GM21619 (cell line): ENCODE measurements at regions not wholly inside any gene's neighbourhood (a gene's known extent, or its start where the extent isn't known, plus 50 kb on each side); places are given as distances from the start of the nearest gene placed in this dataset.

ENCODE experiments used
- ATAC-seq: cut with Tn5 transposase; IDR thresholded peaks from one replicate; pipeline ENCODE4 v1.9.1; 2021; ENCODE audit not compliant: unreplicated experiment

- no peak for ATAC-seq
Observed at GRCh38 chr13:81757348-81757970, 1416.5 kb upstream of the SPRY2 start.

DNA sequence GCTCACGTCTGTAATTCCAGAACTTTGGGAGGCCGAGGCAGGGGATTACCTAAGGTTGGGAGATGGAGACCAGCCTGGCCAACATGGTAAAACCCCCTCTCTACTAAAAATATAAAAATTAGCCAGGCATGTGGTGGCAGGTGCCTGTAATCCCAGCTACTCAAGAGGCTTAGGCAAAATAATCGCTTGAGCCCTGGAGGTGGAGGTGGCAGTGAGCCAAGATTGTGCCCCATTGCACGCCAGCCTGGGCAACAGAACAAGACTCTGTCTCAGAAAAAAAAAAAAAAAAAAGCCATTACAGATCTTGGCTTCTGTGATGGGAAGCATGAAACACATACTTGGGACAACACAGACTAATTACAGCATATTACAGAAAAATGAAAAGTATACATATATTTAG is 1404.5 kb upstream of the SPRY2 start:
- ATAC-seq, result no peak

GRCh38 chr13:81738364-81738763 is 1397.4 kb upstream of the SPRY2 start:
- no peak for ATAC-seq

DNA sequence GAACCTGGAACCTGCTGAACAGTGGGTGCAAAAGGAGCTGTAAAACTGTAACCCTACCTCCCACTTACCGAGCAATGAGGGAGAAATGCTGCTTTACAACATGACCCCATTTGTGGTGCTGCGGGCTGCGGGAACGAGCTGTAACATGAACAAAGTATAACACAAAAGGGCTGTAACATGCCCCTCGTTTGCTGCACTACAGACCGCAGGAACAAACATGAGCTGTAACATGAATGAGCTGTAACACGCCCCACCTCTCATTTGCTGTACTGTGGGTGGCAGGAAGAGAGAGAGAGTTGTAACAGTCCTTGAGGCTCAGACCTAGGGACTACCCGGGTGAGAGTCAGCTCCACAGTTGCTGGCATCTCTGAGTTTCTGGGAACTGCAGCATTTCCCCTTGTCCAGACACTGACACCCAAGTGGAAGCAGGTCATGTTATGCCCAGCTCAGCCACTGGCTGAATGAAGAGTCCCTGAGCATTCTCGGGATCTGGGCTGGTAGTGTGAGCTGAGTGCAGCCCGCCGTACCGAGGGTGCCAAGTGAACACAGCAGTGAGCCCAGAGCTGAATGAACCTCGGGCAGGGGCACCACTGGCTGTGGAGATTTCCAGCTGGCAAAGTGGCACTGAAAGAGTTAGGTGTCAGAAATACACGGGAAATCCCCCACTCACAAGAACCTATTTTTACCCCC is 1385.3 kb upstream of the SPRY2 start:
- ATAC-seq, result no peak

GRCh38 chr13:81722456-81722855 is 1381.5 kb upstream of the SPRY2 start:
- no peak for ATAC-seq

- ATAC-seq, result no peak
Observed at GRCh38 chr13:81721400-81721799, 1380.5 kb upstream of the SPRY2 start.

DNA sequence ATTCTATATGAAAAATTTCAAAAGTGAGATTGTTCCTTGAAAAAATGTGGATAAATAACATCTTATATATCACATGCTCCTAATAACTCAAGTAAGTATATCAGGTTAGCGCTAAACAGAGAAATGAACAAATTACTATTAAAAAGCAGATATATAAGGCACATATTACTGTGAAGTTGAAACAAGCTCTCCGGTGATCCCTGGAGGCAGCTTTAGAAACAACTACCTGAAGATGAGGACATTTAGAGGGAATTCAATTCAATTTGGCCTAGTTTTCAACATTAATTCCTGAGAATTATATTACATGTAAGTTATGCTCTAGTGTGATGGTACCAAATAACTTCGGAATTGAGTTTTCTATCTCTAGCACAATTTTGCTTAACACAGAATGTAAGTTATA is 1373.6 kb upstream of the SPRY2 start:
- no peak for ATAC-seq

DNA sequence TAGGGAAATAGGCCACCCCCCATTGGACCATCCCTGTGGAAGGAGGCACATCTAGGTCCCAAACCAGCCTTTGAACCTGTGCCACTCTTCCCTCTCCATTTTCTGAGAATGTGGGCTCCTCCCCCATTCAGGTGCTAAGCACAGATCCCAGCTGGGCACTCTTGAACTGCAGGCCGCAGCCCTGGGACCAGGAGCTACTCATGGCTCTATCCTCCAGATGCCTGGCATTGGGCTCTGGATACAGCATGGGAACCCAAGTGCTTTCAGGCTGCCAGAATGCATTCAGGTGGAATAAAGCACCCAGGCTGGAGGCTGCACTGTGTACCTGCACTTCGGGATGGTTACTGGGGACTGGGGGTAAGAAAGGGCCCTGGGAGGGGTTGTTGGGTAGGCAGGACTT is 1372.3 kb upstream of the SPRY2 start:
- ATAC-seq, result no peak

GRCh38 chr13:81697826-81698225 is 1356.9 kb upstream of the SPRY2 start:
- ATAC-seq, result no peak

GRCh38 chr13:81686877-81687276 is 1346.0 kb upstream of the SPRY2 start:
- ATAC-seq, result no peak

GRCh38 chr13:81683521-81683920 is 1342.6 kb upstream of the SPRY2 start:
- no peak for ATAC-seq

GRCh38 chr13:81682081-81682630 is 1341.2 kb upstream of the SPRY2 start:
- ATAC-seq, result no peak

- no peak for ATAC-seq
Observed at GRCh38 chr13:81677857-81678256, 1336.9 kb upstream of the SPRY2 start.

DNA sequence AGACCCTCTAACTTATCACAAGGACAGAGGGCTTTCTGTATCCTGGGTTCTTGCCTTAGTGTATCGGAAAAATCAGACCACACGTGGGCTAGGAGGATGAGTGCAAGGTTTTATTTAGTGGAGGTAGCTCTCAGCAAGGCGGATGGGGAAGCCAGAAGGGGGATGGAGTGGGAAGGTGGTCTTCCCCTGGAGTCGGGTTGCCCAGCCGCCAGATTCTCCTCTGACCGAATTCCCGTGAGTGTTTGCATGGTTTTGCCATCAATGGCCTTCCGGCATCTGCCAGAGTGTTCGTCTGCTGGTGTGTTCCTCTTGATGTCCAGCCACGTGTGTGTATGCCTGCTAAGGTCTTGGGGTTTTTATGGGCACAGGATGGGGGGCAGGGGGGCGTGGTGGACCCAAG is 1335.1 kb upstream of the SPRY2 start:
- ATAC-seq, result no peak

- no peak for ATAC-seq
Observed at GRCh38 chr13:81671064-81671463, 1330.1 kb upstream of the SPRY2 start.

DNA sequence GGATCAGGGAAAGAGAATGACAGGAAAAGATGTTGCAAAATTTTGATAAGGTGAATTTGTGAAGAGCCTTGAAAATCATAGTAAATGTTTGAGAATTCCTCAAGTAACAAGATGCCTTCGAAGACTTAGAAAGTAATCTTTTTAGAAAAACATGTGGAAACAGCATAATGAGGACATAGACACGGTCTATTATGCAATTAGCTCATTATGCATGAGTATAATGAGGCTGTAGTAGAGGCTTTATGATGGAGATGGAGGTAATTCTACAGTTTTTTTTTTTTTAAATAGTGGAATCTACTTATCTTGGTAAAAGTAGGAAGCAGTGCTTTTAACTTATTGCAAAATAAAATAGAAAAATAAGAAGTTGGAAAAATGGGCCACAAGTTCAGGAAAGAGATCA is 1329.1 kb upstream of the SPRY2 start:
- ATAC-seq, result no peak

DNA sequence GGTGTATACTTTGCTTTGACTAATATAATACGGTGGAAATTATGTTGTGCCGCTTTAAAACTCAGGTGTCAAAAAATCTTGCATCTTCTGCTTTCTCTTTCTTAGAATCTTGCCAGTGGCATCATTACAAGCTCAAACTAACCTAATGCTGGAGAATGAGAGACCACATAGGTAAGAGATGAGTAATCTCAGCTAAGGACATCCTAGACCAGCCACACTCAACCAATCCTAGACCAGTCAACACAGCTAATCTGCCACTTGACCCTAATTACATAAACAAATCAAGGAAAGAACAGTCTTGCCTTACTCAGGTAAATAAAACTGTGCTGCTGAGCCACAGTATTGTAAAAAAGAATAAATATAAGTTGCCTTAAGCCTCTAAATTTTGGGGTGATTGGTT is 1323.9 kb upstream of the SPRY2 start:
- no peak for ATAC-seq

DNA sequence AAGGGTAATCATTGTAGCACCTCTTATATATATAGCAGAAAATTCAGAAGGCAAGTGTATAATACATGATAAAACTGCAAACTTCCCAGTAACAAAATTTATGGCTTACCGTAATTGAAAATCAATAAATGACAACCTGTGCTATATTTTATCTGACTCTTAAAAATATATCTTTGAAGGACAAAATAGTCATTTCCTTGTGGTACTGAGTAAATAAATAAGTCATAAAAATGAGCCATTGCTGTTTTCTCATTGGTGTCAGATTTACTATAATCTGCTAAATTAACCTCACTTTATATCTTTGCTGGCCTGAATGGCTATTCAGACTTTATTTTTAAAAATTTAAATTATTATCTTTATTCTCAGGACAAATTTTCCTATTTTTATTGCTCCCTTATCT is 1319.1 kb upstream of the SPRY2 start:
- no peak for ATAC-seq

GRCh38 chr13:81658598-81659370 is 1317.9 kb upstream of the SPRY2 start:
- no peak for ATAC-seq

GRCh38 chr13:81639984-81640582 is 1299.2 kb upstream of the SPRY2 start:
- no peak for ATAC-seq

GRCh38 chr13:81637457-81637856 is 1296.5 kb upstream of the SPRY2 start:
- no peak for ATAC-seq

GRCh38 chr13:81636120-81636519 is 1295.2 kb upstream of the SPRY2 start:
- ATAC-seq, result no peak
